HCT116 (cell line): ENCODE measurements at regions not wholly inside any gene's neighbourhood (a gene's known extent, or its start where the extent isn't known, plus 50 kb on each side); places are given as distances from the start of the nearest gene placed in this dataset.

Experiments
- ATAC-seq: fragments of 200-7000 bp; cut with Tn5 transposase; 2 replicates; pipeline ENCODE4 v1.9.1; 2020; ENCODE audit warnings: mild to moderate bottlenecking, moderate library complexity
- BruUV-seq: library from RNA; stranded (reverse); fragments of 400-500 nt; replicated peaks from 2 replicates; lab custom pipeline; 2021; lab: Mats Ljungman, UMichigan
- CTCF ChIA-PET: fragments of 300-600 bp; sonication (Branson Sonifier 250); formaldehyde crosslinking; loops from one replicate; lab custom pipeline; 2021; ENCODE audit warnings: antibody characterized with exemption; lab: Charles Lee
- POLR2A ChIA-PET: fragments of 300-600, 350-600 bp; sonication (Branson Sonifier 250); formaldehyde crosslinking; loops from one replicate; lab custom pipeline; 2021; ENCODE audit warnings: antibody characterized with exemption; lab: Charles Lee
- RAD21 ChIA-PET, 2 experiments: fragments of 300-600 bp; sonication (Branson Sonifier 250); formaldehyde crosslinking; loops; one replicate each; lab custom pipeline; 2023; ENCODE audit warnings: low total read pairs in 2 of 2; ENCODE audit not compliant: uncharacterized antibody in 2 of 2, unreplicated experiment in 2 of 2, low non-redundant PET in 1 of 2; lab: Charles Lee
- DNase-seq: peaks from one replicate; pipeline ENCODE4 v3.0.0-alpha.2; 2010; ENCODE audit warnings: low read depth, low spot score
- H2AFZ ChIP-seq: fragments of 200-600 bp; shearing (Covaris generic), sonication (generic); 2 replicates; pipeline ENCODE4 v1.6.1; 2017; ENCODE audit warnings: low read depth, mixed run types, mixed read lengths, antibody characterized with exemption, low read length; ENCODE audit not compliant: poor library complexity, severe bottlenecking
- H3K27ac ChIP-seq: 2 replicates; pipeline ENCODE4 v1.5.1; 2012; ENCODE audit warnings: low read depth, low read length
- H3K27me3 ChIP-seq: fragments of 200-600 bp; sonication (generic); 2 replicates; pipeline ENCODE4 v1.6.1; 2016; ENCODE audit warnings: mixed run types, low read length, mixed read lengths; ENCODE audit not compliant: insufficient read depth
- H3K36me3 ChIP-seq, 2 experiments: fragments of 200-500 bp in 1 of 2; fragments of 200-600 bp in 1 of 2; sonication (Bioruptor generic) in 1 of 2; sonication (generic) in 1 of 2; 2 replicates each; pipeline versions ENCODE4 v1.5.1 to v1.6.1; 2014 to 2016; ENCODE audit warnings: low read length in 2 of 2, inconsistent platforms in 1 of 2, mixed read lengths in 1 of 2, mixed run types in 1 of 2; ENCODE audit not compliant: insufficient read depth in 2 of 2, control insufficient read depth in 1 of 2
- H3K4me1 ChIP-seq, 2 experiments: fragments of 200-600 bp in 1 of 2; sonication (generic) in 1 of 2; 2 replicates each; pipeline versions ENCODE4 v1.5.1 to v1.6.1; 2012 to 2017; ENCODE audit warnings: low read length in 2 of 2, inconsistent platforms in 1 of 2, mild to moderate bottlenecking in 1 of 2, mixed read lengths in 1 of 2, mixed run types in 1 of 2, moderate library complexity in 1 of 2; ENCODE audit not compliant: insufficient read depth in 2 of 2, control insufficient read depth in 1 of 2
- H3K4me2 ChIP-seq: fragments of 200-600 bp; sonication (generic); 2 replicates; pipeline ENCODE4 v1.6.1; 2017; ENCODE audit warnings: mixed run types, low read length, mixed read lengths
- H3K4me3 ChIP-seq, 2 experiments: fragments of 200-600 bp in 1 of 2; sonication (generic) in 1 of 2; replicated peaks in 1 of 2; 2 replicates each; pipeline ENCODE4 v1.5.1; 2011 to 2016; ENCODE audit warnings: low read length in 2 of 2, control low read depth in 1 of 2, low read depth in 1 of 2, mild to moderate bottlenecking in 1 of 2, mixed read lengths in 1 of 2, mixed run types in 1 of 2
- H3K79me2 ChIP-seq: fragments of 200-600 bp; sonication (generic); 2 replicates; pipeline ENCODE4 v1.6.1; 2017; ENCODE audit warnings: mild to moderate bottlenecking, mixed run types, low read length, moderate library complexity, mixed read lengths; ENCODE audit not compliant: insufficient read depth
- H3K9ac ChIP-seq: fragments of 200-600 bp; sonication (generic); 2 replicates; pipeline ENCODE4 v1.6.1; 2016; ENCODE audit warnings: low read length, mixed read lengths
- H3K9me2 ChIP-seq: fragments of 200-600 bp; sonication (generic), shearing (Covaris generic); 2 replicates; pipeline ENCODE4 v1.6.1; 2017; ENCODE audit warnings: mixed run types, mild to moderate bottlenecking, moderate library complexity; ENCODE audit not compliant: insufficient read depth
- H3K9me3 ChIP-seq, 2 experiments: fragments of 200-500 bp in 1 of 2; fragments of 200-600 bp in 1 of 2; sonication (Bioruptor generic) in 1 of 2; sonication (generic) in 1 of 2; 2 replicates each; pipeline ENCODE4 v1.6.1; 2014 to 2017; ENCODE audit warnings: low read length in 2 of 2, mixed read lengths in 2 of 2, inconsistent platforms in 1 of 2, low read depth in 1 of 2, mild to moderate bottlenecking in 1 of 2, mixed run types in 1 of 2, moderate library complexity in 1 of 2; ENCODE audit not compliant: control insufficient read depth in 1 of 2, insufficient read depth in 1 of 2
- H4K20me1 ChIP-seq: fragments of 200-600 bp; sonication (generic), shearing (Covaris generic); 2 replicates; pipeline ENCODE4 v1.6.1; 2017; ENCODE audit warnings: mixed run types, mild to moderate bottlenecking, moderate library complexity; ENCODE audit not compliant: insufficient read depth
- CBX3 ChIP-seq: IDR thresholded peaks from 2 replicates; pipeline ENCODE4 v1.6.1; 2012; ENCODE audit warnings: low read depth
- MAX ChIP-seq: IDR thresholded peaks from 2 replicates; pipeline ENCODE4 v1.6.1; 2012
- RAD21 ChIP-seq: IDR thresholded peaks from 2 replicates; pipeline ENCODE4 v1.6.1; 2012; ENCODE audit warnings: low read depth, mild to moderate bottlenecking
- REST ChIP-seq: IDR thresholded peaks from 2 replicates; pipeline ENCODE4 v1.6.1; 2012; ENCODE audit warnings: low read depth
- SIN3A ChIP-seq: IDR thresholded peaks from 2 replicates; pipeline ENCODE4 v1.6.1; 2012; ENCODE audit warnings: low read depth
- SRF ChIP-seq: IDR thresholded peaks from 2 replicates; pipeline ENCODE4 v1.6.1; 2012; ENCODE audit warnings: low read depth
- TCF7L2 ChIP-seq: IDR thresholded peaks from 2 replicates; pipeline ENCODE4 v1.7.0; 2011; ENCODE audit warnings: borderline replicate concordance, inconsistent platforms; ENCODE audit not compliant: insufficient read depth, insufficient read length; ENCODE audit errors: extremely low read depth
- ZBTB33 ChIP-seq: IDR thresholded peaks from 2 replicates; pipeline ENCODE4 v1.6.1; 2011; ENCODE audit warnings: mild to moderate bottlenecking, low read length, moderate library complexity; ENCODE audit not compliant: insufficient replicate concordance; ENCODE audit errors: extremely low read depth
- intact Hi-C: fragments of 100-400 bp; cut with micrococcal nuclease; formaldehyde crosslinking; loops from 2 replicates; pipeline ENCODE4 v1.10.0; 2022

GRCh38 chr14:98548071-98548686 is 723.8 kb downstream of the BCL11B start:
- intact Hi-C loops, result no loop called here
- no peaks in the 10 kb centered on the region for H3K4me1 ChIP-seq
- no peak for TF ChIP-seq TCF7L2
- no peak for TF ChIP-seq ZBTB33
- TF ChIP-seq SIN3A, result no peak
- TF ChIP-seq MAX, result no peak
- TF ChIP-seq CBX3, result no peak
- TF ChIP-seq SRF, result no peak
- TF ChIP-seq RAD21, result no peak
- no peak for TF ChIP-seq REST
- POLR2A ChIA-PET, result no interaction called here
- no peak overlapping the region for H2AFZ ChIP-seq
- DNase-seq (no peak), ATAC-seq (no peak)
- RAD21 ChIA-PET, result no interaction called here
- H3K27me3 ChIP-seq, result no peaks in the 10 kb centered on the region
- no peaks in the 10 kb centered on the region for H3K36me3 ChIP-seq
- no peaks in the 10 kb centered on the region for H3K9me2 ChIP-seq
- BruUV-seq, result no TSS peak
- no peak overlapping the region for H3K4me3 ChIP-seq
- H3K4me2 ChIP-seq, result no peak overlapping the region
- no peaks in the 10 kb centered on the region for H3K79me2 ChIP-seq
- H3K27ac ChIP-seq, result no peak overlapping the region
- no peak overlapping the region for H3K9ac ChIP-seq
- no peaks in the 10 kb centered on the region for H3K9me3 ChIP-seq
- no peaks in the 10 kb centered on the region for H4K20me1 ChIP-seq
- CTCF ChIA-PET, result no interaction called here
